ENCODE measurements at regions not wholly inside any gene's neighbourhood (a gene's known extent, or its start where the extent isn't known, plus 50 kb on each side); places are given as distances from the start of the nearest gene placed in this dataset.

DNA sequence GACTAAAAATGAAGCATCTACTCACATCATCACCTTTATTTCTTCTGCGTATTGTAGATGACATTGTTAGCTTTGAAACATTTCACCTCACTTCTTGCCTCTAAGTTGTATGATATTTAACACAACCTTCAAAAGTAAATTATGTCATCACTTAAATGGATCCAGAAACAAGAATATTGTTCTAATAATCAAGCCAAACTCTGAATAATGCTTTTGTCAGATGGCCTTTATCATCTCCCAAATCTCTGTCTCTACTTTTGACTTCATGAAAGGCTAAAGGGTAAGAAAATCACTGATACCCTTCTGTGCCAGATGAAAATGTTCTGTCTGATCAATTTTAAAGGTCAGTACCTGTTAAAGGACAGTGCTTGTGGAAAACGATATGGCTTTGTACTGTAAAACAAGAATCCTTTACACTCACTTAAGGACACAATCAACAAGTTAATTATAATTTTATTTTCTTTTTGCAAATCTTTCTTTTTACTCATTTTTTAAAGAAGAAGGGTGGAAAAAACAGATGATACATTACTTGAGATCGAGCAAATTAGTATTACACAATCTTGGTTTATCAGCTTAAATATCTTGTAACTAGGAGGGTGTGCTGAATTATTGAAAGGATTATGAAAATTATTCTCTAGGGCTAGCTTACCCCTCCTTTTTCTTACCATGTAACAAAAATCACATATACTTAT, 309.4 kb upstream of the IGFBP3 start:
- TF ChIP-seq, protein P1, sequence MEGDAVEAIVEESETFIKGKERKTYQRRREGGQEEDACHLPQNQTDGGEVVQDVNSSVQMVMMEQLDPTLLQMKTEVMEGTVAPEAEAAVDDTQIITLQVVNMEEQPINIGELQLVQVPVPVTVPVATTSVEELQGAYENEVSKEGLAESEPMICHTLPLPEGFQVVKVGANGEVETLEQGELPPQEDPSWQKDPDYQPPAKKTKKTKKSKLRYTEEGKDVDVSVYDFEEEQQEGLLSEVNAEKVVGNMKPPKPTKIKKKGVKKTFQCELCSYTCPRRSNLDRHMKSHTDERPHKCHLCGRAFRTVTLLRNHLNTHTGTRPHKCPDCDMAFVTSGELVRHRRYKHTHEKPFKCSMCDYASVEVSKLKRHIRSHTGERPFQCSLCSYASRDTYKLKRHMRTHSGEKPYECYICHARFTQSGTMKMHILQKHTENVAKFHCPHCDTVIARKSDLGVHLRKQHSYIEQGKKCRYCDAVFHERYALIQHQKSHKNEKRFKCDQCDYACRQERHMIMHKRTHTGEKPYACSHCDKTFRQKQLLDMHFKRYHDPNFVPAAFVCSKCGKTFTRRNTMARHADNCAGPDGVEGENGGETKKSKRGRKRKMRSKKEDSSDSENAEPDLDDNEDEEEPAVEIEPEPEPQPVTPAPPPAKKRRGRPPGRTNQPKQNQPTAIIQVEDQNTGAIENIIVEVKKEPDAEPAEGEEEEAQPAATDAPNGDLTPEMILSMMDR (IDR thresholded peaks at IDR 0.05), result no peak
- TF ChIP-seq POLR2A (IDR thresholded peaks at IDR 0.05), result no peak

Data from thyroid gland (tissue), 4 donors.